ENCODE measurements at regions not wholly inside any gene's neighbourhood (a gene's known extent, or its start where the extent isn't known, plus 50 kb on each side); places are given as distances from the start of the nearest gene placed in this dataset.

DNA sequence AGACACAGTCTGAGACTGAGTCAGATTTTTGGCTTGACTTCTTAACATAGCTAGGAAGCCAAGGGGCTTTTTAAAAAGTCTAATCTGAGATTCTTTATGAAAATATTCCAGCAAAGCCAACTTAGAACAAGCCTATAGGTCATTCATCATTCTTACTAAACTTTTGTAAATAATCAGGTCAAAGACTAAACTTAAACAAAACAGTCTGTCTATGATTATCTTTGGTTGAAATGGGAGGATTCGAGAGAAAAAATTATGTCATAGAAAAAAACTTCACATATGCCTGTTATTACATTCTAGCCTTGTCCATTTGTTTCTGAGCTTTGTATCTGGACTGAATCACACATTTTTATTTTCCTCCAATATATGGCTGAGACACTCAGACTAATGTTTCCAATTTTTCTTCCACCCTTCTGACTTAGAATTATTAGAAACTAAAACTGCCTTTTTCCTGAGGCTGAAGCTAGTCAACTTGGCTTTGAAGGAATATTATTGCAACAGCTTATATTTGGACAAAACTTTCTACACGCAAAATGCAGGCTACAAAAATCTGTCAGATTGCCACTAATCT is 83.3 kb downstream of the ETS2 start:
- H3K27ac Mint-ChIP-seq, result no peak overlapping the region
- intact Hi-C loops (cut with micrococcal nuclease), result no loop called here
- H3K4me1 Mint-ChIP-seq, result no peaks in the 10 kb centered on the region
- peaks cover 15 to 55% of the 10 kb centered on the region in 2 donors for H3K27me3 Mint-ChIP-seq (ENCODE audit: low read depth in 2 of 2)
- Histone ChIP-seq H3K27ac (ENCODE audit: low read length) (no peak overlapping the region), H3K4me1 (ENCODE audit: control insufficient read depth, insufficient read depth, low read length) (no peaks in the 10 kb centered on the region), H3K9me3 (ENCODE audit: control insufficient read depth, insufficient read depth, low read length) (peaks cover 10% of the 10 kb centered on the region), H3K27me3 (ENCODE audit: control insufficient read depth, insufficient read depth, low read length) (no peaks in the 10 kb centered on the region), H3K4me3 (ENCODE audit: low read length) (no peak overlapping the region), H3K36me3 (ENCODE audit: control insufficient read depth, insufficient read depth, low read length) (no peaks in the 10 kb centered on the region)
- no peak overlapping the region for H3K4me3 Mint-ChIP-seq
- peaks cover 13% of the 10 kb centered on the region for H3K36me3 Mint-ChIP-seq
- ATAC-seq (no peak), DNase-seq (no peak)
- no peak for TF ChIP-seq CTCF (IDR thresholded peaks at IDR 0.05)
- H3K9me3 Mint-ChIP-seq, result peaks cover 0 to 6% of the 10 kb centered on the region in 2 donors
- WGBS (ENCODE audit: insufficient coverage), result 100% methylated on average over 1 of the region's 2 CpGs

DNA sequence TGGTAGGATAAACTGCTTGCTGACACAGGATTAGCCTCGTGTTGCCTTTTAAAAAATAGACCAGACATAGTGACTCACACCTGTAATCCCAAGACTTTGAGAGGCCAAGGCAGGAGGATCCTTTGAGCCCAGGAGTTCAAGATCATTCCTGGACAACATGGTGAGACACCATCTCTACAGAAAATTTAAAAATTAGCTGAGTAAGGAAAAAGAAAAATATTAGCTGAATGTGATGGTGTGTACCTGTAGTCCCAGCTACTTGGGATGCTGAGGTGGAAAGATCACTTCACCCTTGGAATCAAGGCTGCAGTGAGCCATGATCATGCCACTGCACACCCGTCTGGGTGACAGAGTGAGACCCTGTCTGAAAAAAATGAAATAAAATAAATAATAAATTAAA is 82.0 kb downstream of the ETS2 start:
- H3K27me3 Mint-ChIP-seq (ENCODE audit: low read depth in 2 of 2), result peaks cover 23 to 67% of the 10 kb centered on the region in 2 donors
- ATAC-seq, result no peak
- no peak for DNase-seq
- Histone ChIP-seq H3K4me3 (ENCODE audit: low read length) (no peak overlapping the region), H3K9me3 (ENCODE audit: control insufficient read depth, insufficient read depth, low read length) (peaks cover 10% of the 10 kb centered on the region), H3K4me1 (ENCODE audit: control insufficient read depth, insufficient read depth, low read length) (no peaks in the 10 kb centered on the region), H3K27ac (ENCODE audit: low read length) (no peak overlapping the region), H3K36me3 (ENCODE audit: control insufficient read depth, insufficient read depth, low read length) (no peaks in the 10 kb centered on the region), H3K27me3 (ENCODE audit: control insufficient read depth, insufficient read depth, low read length) (no peaks in the 10 kb centered on the region)
- peaks cover 0 to 6% of the 10 kb centered on the region in 2 donors for H3K9me3 Mint-ChIP-seq
- no peak overlapping the region for H3K4me3 Mint-ChIP-seq
- WGBS (ENCODE audit: insufficient coverage), result 64% methylated on average over 1 of the region's 2 CpGs
- intact Hi-C loops (cut with micrococcal nuclease), result no loop called here
- peaks cover 23% of the 10 kb centered on the region for H3K36me3 Mint-ChIP-seq
- no peak overlapping the region for H3K27ac Mint-ChIP-seq
- TF ChIP-seq CTCF (IDR thresholded peaks at IDR 0.05), result no peak
- no peaks in the 10 kb centered on the region for H3K4me1 Mint-ChIP-seq

DNA sequence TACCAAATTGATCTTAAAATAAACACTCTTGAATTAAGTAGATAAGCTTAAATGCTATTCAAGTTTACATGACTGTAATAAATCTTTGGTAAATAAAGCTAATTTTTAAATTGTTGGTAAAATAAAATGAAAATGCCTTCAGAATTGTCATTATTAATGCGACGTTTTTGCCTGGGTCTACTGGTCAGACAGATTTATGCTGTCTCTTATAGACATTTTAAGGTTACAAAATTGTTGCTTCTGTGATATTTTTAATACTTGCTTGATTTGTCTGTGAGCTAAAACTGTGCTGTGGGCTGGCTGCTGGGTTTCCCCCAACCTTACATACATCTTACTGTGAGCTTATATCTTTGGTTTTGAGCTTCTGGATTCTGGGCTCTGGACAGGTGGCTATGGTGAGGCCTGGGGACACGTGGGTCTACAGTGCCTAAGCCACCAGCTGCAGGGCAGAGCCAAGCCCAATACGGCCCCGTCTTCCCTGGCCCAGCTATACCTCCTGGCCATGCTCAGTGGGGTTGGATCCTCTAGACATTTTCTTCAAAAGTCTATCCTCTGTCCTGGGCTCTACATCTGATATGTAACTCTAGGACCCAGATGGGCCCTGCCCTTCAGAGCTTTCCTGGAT is 81.4 kb downstream of the ETS2 start:
- DNase-seq (no peak), ATAC-seq (no peak)
- no peak overlapping the region for H3K4me3 Mint-ChIP-seq
- H3K27ac Mint-ChIP-seq, result no peak overlapping the region
- H3K9me3 Mint-ChIP-seq, result peaks cover 0 to 6% of the 10 kb centered on the region in 2 donors
- H3K9me3 ChIP-seq (ENCODE audit: control insufficient read depth, insufficient read depth, low read length), result peaks cover 10% of the 10 kb centered on the region
- H3K4me1 Mint-ChIP-seq, result no peaks in the 10 kb centered on the region
- H3K4me3 ChIP-seq (ENCODE audit: low read length), result no peak overlapping the region
- H3K27me3 Mint-ChIP-seq (ENCODE audit: low read depth in 2 of 2), result peaks cover 23 to 65% of the 10 kb centered on the region in 2 donors
- H3K4me1 ChIP-seq (ENCODE audit: control insufficient read depth, insufficient read depth, low read length), result no peaks in the 10 kb centered on the region
- WGBS (ENCODE audit: insufficient coverage), result 84% methylated on average over 5 of the region's 5 CpGs
- no peak for TF ChIP-seq CTCF (IDR thresholded peaks at IDR 0.05)
- peaks cover 23% of the 10 kb centered on the region for H3K36me3 Mint-ChIP-seq
- intact Hi-C loops (cut with micrococcal nuclease), result no loop called here
- no peaks in the 10 kb centered on the region for H3K36me3 ChIP-seq (ENCODE audit: control insufficient read depth, insufficient read depth, low read length)
- H3K27ac ChIP-seq (ENCODE audit: low read length), result no peak overlapping the region
- no peaks in the 10 kb centered on the region for H3K27me3 ChIP-seq (ENCODE audit: control insufficient read depth, insufficient read depth, low read length)

- Histone ChIP-seq H3K27ac (ENCODE audit: low read length) (no peak overlapping the region), H3K27me3 (ENCODE audit: control insufficient read depth, insufficient read depth, low read length) (no peaks in the 10 kb centered on the region), H3K9me3 (ENCODE audit: control insufficient read depth, insufficient read depth, low read length) (peaks cover 10% of the 10 kb centered on the region), H3K4me1 (ENCODE audit: control insufficient read depth, insufficient read depth, low read length) (no peaks in the 10 kb centered on the region), H3K4me3 (ENCODE audit: low read length) (no peak overlapping the region), H3K36me3 (ENCODE audit: control insufficient read depth, insufficient read depth, low read length) (no peaks in the 10 kb centered on the region)
- intact Hi-C loops (cut with micrococcal nuclease), result no loop called here
- peaks cover 25 to 61% of the 10 kb centered on the region in 2 donors for H3K27me3 Mint-ChIP-seq (ENCODE audit: low read depth in 2 of 2)
- peaks cover 28% of the 10 kb centered on the region for H3K36me3 Mint-ChIP-seq
- DNase-seq, result no peak
- WGBS (ENCODE audit: insufficient coverage), result 100% methylated on average over 1 of the region's 1 CpG
- no peak for ATAC-seq
- no peak overlapping the region for H3K4me3 Mint-ChIP-seq
- peaks cover 0 to 6% of the 10 kb centered on the region in 2 donors for H3K9me3 Mint-ChIP-seq
- no peaks in the 10 kb centered on the region for H3K4me1 Mint-ChIP-seq
- no peak overlapping the region for H3K27ac Mint-ChIP-seq
- no peak for TF ChIP-seq CTCF (IDR thresholded peaks at IDR 0.05)
Measured at GRCh38 chr21:38885909-38886308, 80.2 kb downstream of the ETS2 start.
